MM.1S (cell line): ENCODE measurements at regions not wholly inside any gene's neighbourhood (a gene's known extent, or its start where the extent isn't known, plus 50 kb on each side); places are given as distances from the start of the nearest gene placed in this dataset.

Experiments used
- CTCF ChIP-seq: fragments of 300-600 bp; sonication (generic); IDR thresholded peaks from 2 replicates; pipeline ENCODE4 v1.5.1; 2016; ENCODE audit warnings: antibody characterized with exemption, low read length, mixed read lengths
- EZH2 ChIP-seq: fragments of 300-600 bp; sonication (generic); optimal IDR thresholded peaks from 2 replicates; pipeline ENCODE3; 2017; ENCODE audit warnings: low read depth, mild to moderate bottlenecking, antibody characterized with exemption, low read length, mixed read lengths
- EZH2phosphoT487 ChIP-seq: fragments of 300-600 bp; sonication (generic); IDR thresholded peaks from 2 replicates; pipeline ENCODE4 v1.6.1; 2018; ENCODE audit warnings: antibody characterized with exemption, low read length

- TF ChIP-seq CTCF: peak; percentile 63
- no peak for TF ChIP-seq EZH2phosphoT487
- no peak for TF ChIP-seq EZH2
Observed at GRCh38 chr16:85275533-85276249, 163.4 kb upstream of the CIBAR2 start.
